Globus pallidus (tissue), 1 donor: ENCODE measurements at regions not wholly inside any gene's neighbourhood (a gene's known extent, or its start where the extent isn't known, plus 50 kb on each side); places are given as distances from the start of the nearest gene placed in this dataset.
"Not testable (repeated sequence)": the region's sequence is repeated elsewhere in the genome, so short reads cannot be mapped to it uniquely, and the experiment has no call there.

ENCODE experiments used
- DNase-seq: peaks from one replicate; pipeline ENCODE4 v3.0.0-alpha.2; 2015; ENCODE audit warnings: low spot score

- no peak for DNase-seq
Measured at GRCh38 chr4:170700064-170700463, 610.3 kb upstream of the AADAT start.

- DNase-seq, result no peak
Measured at GRCh38 chr4:170698334-170698733, 608.6 kb upstream of the AADAT start.

- DNase-seq, result no peak
Measured at GRCh38 chr4:170697845-170698244, 608.1 kb upstream of the AADAT start.

- DNase-seq, result no peak
Measured at GRCh38 chr4:170697045-170697444, 607.3 kb upstream of the AADAT start.

GRCh38 chr4:170691168-170691567 lies 601.4 kb upstream of the AADAT start:
- DNase-seq, result no peak

- DNase-seq, result no peak
Measured at GRCh38 chr4:170687751-170688150, 598.0 kb upstream of the AADAT start.

GRCh38 chr4:170685701-170686100 lies 595.9 kb upstream of the AADAT start:
- not testable (repeated sequence) for DNase-seq

GRCh38 chr4:170682558-170683294 lies 593.0 kb upstream of the AADAT start:
- no peak for DNase-seq

- DNase-seq, result not testable (repeated sequence)
Measured at GRCh38 chr4:170682087-170682486, 592.3 kb upstream of the AADAT start.

GRCh38 chr4:170675568-170676262 lies 586.0 kb upstream of the AADAT start:
- no peak for DNase-seq

- no peak for DNase-seq
Measured at GRCh38 chr4:170674176-170674575, 584.4 kb upstream of the AADAT start.

GRCh38 chr4:170672381-170672965 lies 582.7 kb upstream of the AADAT start:
- no peak for DNase-seq

- DNase-seq, result no peak
Measured at GRCh38 chr4:170671171-170671570, 581.4 kb upstream of the AADAT start.

GRCh38 chr4:170667814-170668213 lies 578.1 kb upstream of the AADAT start:
- DNase-seq, result no peak

GRCh38 chr4:170666909-170667308 lies 577.2 kb upstream of the AADAT start:
- no peak for DNase-seq

GRCh38 chr4:170662250-170662649 lies 572.5 kb upstream of the AADAT start:
- DNase-seq, result no peak

GRCh38 chr4:170657761-170658160 lies 568.0 kb upstream of the AADAT start:
- no peak for DNase-seq

- DNase-seq, result no peak
Measured at GRCh38 chr4:170656506-170656905, 566.8 kb upstream of the AADAT start.

- no peak for DNase-seq
Measured at GRCh38 chr4:170652571-170652970, 562.8 kb upstream of the AADAT start.

GRCh38 chr4:170651786-170652185 lies 562.0 kb upstream of the AADAT start:
- DNase-seq, result no peak

GRCh38 chr4:170627418-170627817 lies 537.7 kb upstream of the AADAT start:
- DNase-seq, result no peak

- no peak for DNase-seq
Measured at GRCh38 chr4:170623899-170624298, 534.1 kb upstream of the AADAT start.

- DNase-seq, result no peak
Measured at GRCh38 chr4:170610434-170610833, 520.7 kb upstream of the AADAT start.
